RKO (cell line): ENCODE measurements at regions not wholly inside any gene's neighbourhood (a gene's known extent, or its start where the extent isn't known, plus 50 kb on each side); places are given as distances from the start of the nearest gene placed in this dataset.
A peak's percentile ranks its signal among the peaks of the same experiment; 100 is the strongest.

Experiments used
- DNase-seq: peaks from one replicate; pipeline ENCODE4 v3.0.0-alpha.2; 2016; ENCODE audit warnings: low spot score

GRCh38 chr7:32428546-32428945 is 61.6 kb downstream of the LSM5 start:
- DNase-seq = no peak

- DNase-seq = peak; percentile 39
These were observed 62.4 kb downstream of the LSM5 start for GRCh38 chr7:32427769-32428291.

- DNase-seq = no peak
These were observed 73.3 kb downstream of the LSM5 start for GRCh38 chr7:32416846-32417245.

GRCh38 chr7:32415936-32416335 is 74.2 kb downstream of the LSM5 start:
- no peak for DNase-seq

- DNase-seq = no peak
These were observed 74.7 kb downstream of the LSM5 start for GRCh38 chr7:32415519-32415918.

- no peak for DNase-seq
These were observed 77.7 kb downstream of the LSM5 start for GRCh38 chr7:32412471-32412870.

GRCh38 chr7:32410545-32410944 is 79.6 kb downstream of the LSM5 start:
- DNase-seq = no peak

GRCh38 chr7:32406386-32406785 is 83.8 kb downstream of the LSM5 start:
- DNase-seq = no peak

GRCh38 chr7:32403463-32404229 is 86.5 kb downstream of the LSM5 start:
- no peak for DNase-seq

GRCh38 chr7:32400676-32401075 is 89.5 kb downstream of the LSM5 start:
- no peak for DNase-seq

- DNase-seq = no peak
These were observed 90.9 kb downstream of the LSM5 start for GRCh38 chr7:32399311-32399710.

GRCh38 chr7:32395168-32395567 is 95.0 kb downstream of the LSM5 start:
- no peak for DNase-seq

- DNase-seq = no peak
These were observed 96.3 kb downstream of the LSM5 start for GRCh38 chr7:32393861-32394260.

- no peak for DNase-seq
These were observed 100.0 kb downstream of the LSM5 start for GRCh38 chr7:32390210-32390609.

GRCh38 chr7:32385316-32385956 is 104.7 kb downstream of the LSM5 start:
- DNase-seq = no peak

- no peak for DNase-seq
These were observed 109.1 kb downstream of the LSM5 start for GRCh38 chr7:32381024-32381601.

GRCh38 chr7:32379510-32380112 is 110.6 kb downstream of the LSM5 start:
- DNase-seq = no peak

- no peak for DNase-seq
These were observed 111.2 kb downstream of the LSM5 start for GRCh38 chr7:32378988-32379387.

GRCh38 chr7:32364581-32364980 is 125.6 kb downstream of the LSM5 start:
- no peak for DNase-seq

GRCh38 chr7:32360127-32360526 is 130.1 kb downstream of the LSM5 start:
- DNase-seq = no peak

GRCh38 chr7:32357535-32358277 is 132.5 kb downstream of the LSM5 start:
- DNase-seq = peak; percentile 25

- DNase-seq = peak; percentile 5
These were observed 142.8 kb downstream of the LSM5 start for GRCh38 chr7:32347244-32347828.
